Stomach smooth muscle (tissue), 2 donors: ENCODE measurements at regions not wholly inside any gene's neighbourhood (a gene's known extent, or its start where the extent isn't known, plus 50 kb on each side); places are given as distances from the start of the nearest gene placed in this dataset.
"Not testable (repeated sequence)": the region's sequence is repeated elsewhere in the genome, so short reads cannot be mapped to it uniquely, and the experiment has no call there.

Experiments used
- H3K27ac ChIP-seq: one replicate; pipeline ENCODE4 v1.7.0; 2013; ENCODE audit warnings: mild to moderate bottlenecking, low read length, inconsistent platforms
- H3K27me3 ChIP-seq, 2 donors: one replicate each; pipeline ENCODE4 v1.7.0; 2013; ENCODE audit warnings: low read length in 2 of 2; ENCODE audit not compliant: insufficient read depth in 2 of 2, control insufficient read depth in 1 of 2
- H3K36me3 ChIP-seq, 2 donors: one replicate each; pipeline ENCODE4 v1.7.0; 2013; ENCODE audit warnings: low read length in 2 of 2; ENCODE audit not compliant: control insufficient read depth in 2 of 2, insufficient read depth in 2 of 2
- H3K4me1 ChIP-seq: one replicate; pipeline ENCODE4 v1.7.0; 2013; ENCODE audit warnings: low read length; ENCODE audit not compliant: control insufficient read depth, insufficient read depth
- H3K4me3 ChIP-seq, 2 donors: one replicate each; pipeline ENCODE4 v1.7.0; 2013; ENCODE audit warnings: low read length in 2 of 2
- H3K9ac ChIP-seq, 2 donors: one replicate each; pipeline ENCODE4 v1.7.0; 2013; ENCODE audit warnings: low read length in 2 of 2, mild to moderate bottlenecking in 1 of 2
- H3K9me3 ChIP-seq, 2 donors: one replicate each; pipeline ENCODE4 v1.7.0; 2013; ENCODE audit warnings: low read length in 2 of 2; ENCODE audit not compliant: control insufficient read depth in 2 of 2
- donor health status: healthy.
- donor health status: Pancreatic carcinoma.

GRCh38 chr13:87972568-87972967, 301.4 kb downstream of the SLITRK5 start:
- Histone ChIP-seq H3K9ac (no peak overlapping the region), H3K27me3 (no peaks in the 10 kb centered on the region), H3K4me1 (no peaks in the 10 kb centered on the region), H3K27ac (no peak overlapping the region), H3K9me3 (no peaks in the 10 kb centered on the region), H3K36me3 (no peaks in the 10 kb centered on the region), H3K4me3 (no peak overlapping the region)

- Histone ChIP-seq H3K27me3 (no peaks in the 10 kb centered on the region), H3K4me1 (no peaks in the 10 kb centered on the region), H3K9ac (no peak overlapping the region), H3K36me3 (no peaks in the 10 kb centered on the region), H3K4me3 (no peak overlapping the region), H3K9me3 (no peaks in the 10 kb centered on the region), H3K27ac (no peak overlapping the region)
These were observed 303.9 kb downstream of the SLITRK5 start for GRCh38 chr13:87975035-87975434.

GRCh38 chr13:87976650-87977049, 305.5 kb downstream of the SLITRK5 start:
- not testable (repeated sequence) for H3K27ac ChIP-seq, H3K27me3 ChIP-seq, H3K4me1 ChIP-seq, H3K4me3 ChIP-seq, H3K9me3 ChIP-seq, H3K9ac ChIP-seq, H3K36me3 ChIP-seq

DNA sequence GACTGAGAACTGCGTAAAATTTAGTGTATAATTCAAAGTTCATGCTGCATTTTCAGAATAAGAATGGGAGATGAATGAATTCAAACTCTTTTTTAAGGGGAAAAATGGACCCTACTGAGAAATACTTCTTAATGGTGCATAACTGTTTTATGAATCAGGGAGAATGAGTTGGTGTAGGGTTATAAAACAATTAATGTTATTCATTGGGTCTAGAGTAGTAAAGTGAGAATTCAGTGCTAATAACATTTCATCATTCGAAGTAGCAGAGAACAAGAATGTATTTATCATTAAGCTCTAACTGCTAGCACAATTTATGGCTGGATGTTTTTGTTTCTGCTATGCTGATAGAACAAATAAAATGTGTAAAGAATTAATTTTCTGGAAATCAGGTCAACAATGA, 310.2 kb downstream of the SLITRK5 start:
- H3K36me3 ChIP-seq = no peaks in the 10 kb centered on the region
- H3K4me3 ChIP-seq = no peak overlapping the region
- H3K4me1 ChIP-seq = no peaks in the 10 kb centered on the region
- no peak overlapping the region for H3K27ac ChIP-seq
- no peaks in the 10 kb centered on the region for H3K27me3 ChIP-seq
- no peaks in the 10 kb centered on the region for H3K9me3 ChIP-seq
- no peak overlapping the region for H3K9ac ChIP-seq

DNA sequence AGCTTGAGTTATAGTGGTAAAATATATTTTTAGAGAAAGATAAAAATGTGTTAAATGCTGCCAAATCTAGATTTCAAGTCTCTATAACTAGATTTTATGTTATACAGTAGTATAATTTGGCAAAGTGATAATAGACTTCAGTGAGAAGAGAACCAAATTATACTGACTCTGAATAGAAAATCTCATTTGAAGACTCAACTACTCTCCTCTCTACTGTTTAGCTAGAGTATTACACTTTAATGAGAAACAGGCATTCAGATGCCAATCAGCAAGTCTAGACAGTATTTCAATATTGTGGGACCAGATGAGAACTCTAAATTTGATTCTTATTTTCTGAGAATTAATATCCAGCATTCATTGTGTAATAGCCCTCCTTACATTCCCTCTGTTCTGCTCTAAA, 311.2 kb downstream of the SLITRK5 start:
- no peak overlapping the region for H3K4me3 ChIP-seq
- no peaks in the 10 kb centered on the region for H3K27me3 ChIP-seq
- H3K27ac ChIP-seq = no peak overlapping the region
- H3K4me1 ChIP-seq = no peaks in the 10 kb centered on the region
- no peaks in the 10 kb centered on the region for H3K9me3 ChIP-seq
- H3K9ac ChIP-seq = no peak overlapping the region
- H3K36me3 ChIP-seq = no peaks in the 10 kb centered on the region

DNA sequence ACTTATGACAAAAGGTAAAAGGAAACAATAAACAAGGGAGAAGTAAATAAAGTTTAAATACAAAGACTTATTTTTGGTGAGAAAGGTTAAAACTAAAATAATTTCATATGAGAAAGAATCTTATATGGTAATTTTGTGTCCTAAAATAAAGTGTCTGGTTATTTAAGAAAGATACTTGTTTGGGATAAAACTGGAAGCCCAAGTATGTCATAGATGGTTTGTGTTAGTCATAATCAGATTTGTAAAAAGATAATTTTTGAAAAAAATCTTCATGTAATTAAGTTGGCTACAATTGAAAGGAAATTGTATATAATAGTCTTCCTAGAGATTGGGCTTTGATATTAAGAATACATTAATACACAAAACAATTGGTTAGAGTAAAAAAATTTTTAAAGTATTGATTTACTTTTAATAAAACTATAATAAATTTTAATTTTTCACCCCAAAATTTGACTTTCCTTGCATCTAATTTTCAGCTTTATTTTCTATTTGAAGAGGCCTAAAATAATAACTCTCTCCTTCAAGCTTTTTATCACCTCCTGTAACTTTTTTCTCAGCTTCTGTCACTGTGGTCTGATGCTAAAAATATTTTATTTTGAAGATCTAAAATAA, 315.6 kb downstream of the SLITRK5 start:
- Histone ChIP-seq H3K4me3 (no peak overlapping the region), H3K27me3 (no peaks in the 10 kb centered on the region), H3K9ac (no peak overlapping the region), H3K36me3 (no peaks in the 10 kb centered on the region), H3K9me3 (no peaks in the 10 kb centered on the region), H3K27ac (no peak overlapping the region), H3K4me1 (no peaks in the 10 kb centered on the region)

DNA sequence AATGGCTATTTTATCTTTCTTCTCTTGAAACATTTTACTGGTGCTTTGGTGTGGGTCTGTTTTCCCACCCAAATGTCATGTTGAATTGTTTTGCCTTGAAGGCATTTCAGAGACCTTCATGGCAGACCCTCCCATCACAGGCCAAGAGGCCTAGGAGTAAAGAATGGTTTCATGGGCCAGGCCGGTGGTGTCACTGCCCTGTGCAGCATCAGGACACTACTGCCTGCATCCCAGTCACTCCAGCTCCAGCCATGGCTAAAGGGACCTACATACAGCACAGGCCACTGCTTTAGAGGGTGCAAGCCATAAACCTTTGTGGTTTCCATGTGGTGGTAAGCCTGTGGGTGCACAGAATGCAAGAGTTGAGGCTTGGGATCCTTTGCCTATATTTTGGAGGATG, 326.9 kb downstream of the SLITRK5 start:
- no peaks in the 10 kb centered on the region for H3K4me1 ChIP-seq

GRCh38 chr13:87999240-87999700, 328.1 kb downstream of the SLITRK5 start:
- Histone ChIP-seq H3K27me3 (no peaks in the 10 kb centered on the region), H3K4me3 (no peak overlapping the region), H3K4me1 (no peaks in the 10 kb centered on the region), H3K9me3 (no peaks in the 10 kb centered on the region), H3K27ac (no peak overlapping the region), H3K36me3 (no peaks in the 10 kb centered on the region), H3K9ac (no peak overlapping the region)

More for the DNA sequence above, 326.9 kb downstream of the SLITRK5 start:
- H3K9me3 ChIP-seq = no peaks in the 10 kb centered on the region
- no peak overlapping the region for H3K4me3 ChIP-seq
- H3K9ac ChIP-seq = no peak overlapping the region
- no peaks in the 10 kb centered on the region for H3K36me3 ChIP-seq
- H3K27ac ChIP-seq = no peak overlapping the region
- no peaks in the 10 kb centered on the region for H3K27me3 ChIP-seq

- Histone ChIP-seq H3K36me3 (no peaks in the 10 kb centered on the region), H3K27ac (no peak overlapping the region), H3K9me3 (no peaks in the 10 kb centered on the region), H3K27me3 (no peaks in the 10 kb centered on the region), H3K4me3 (no peak overlapping the region), H3K4me1 (no peaks in the 10 kb centered on the region), H3K9ac (no peak overlapping the region)
These were observed 328.6 kb downstream of the SLITRK5 start for GRCh38 chr13:87999788-88000187.

- Histone ChIP-seq H3K27me3 (no peaks in the 10 kb centered on the region), H3K4me1 (no peaks in the 10 kb centered on the region), H3K9me3 (no peaks in the 10 kb centered on the region), H3K36me3 (no peaks in the 10 kb centered on the region), H3K9ac (no peak overlapping the region), H3K4me3 (no peak overlapping the region), H3K27ac (no peak overlapping the region)
These were observed 329.1 kb downstream of the SLITRK5 start for GRCh38 chr13:88000239-88000638.

- no peak overlapping the region for H3K4me3 ChIP-seq
- H3K9me3 ChIP-seq = no peaks in the 10 kb centered on the region
- H3K36me3 ChIP-seq = no peaks in the 10 kb centered on the region
- H3K27ac ChIP-seq = no peak overlapping the region
- H3K9ac ChIP-seq = no peak overlapping the region
- H3K27me3 ChIP-seq = no peaks in the 10 kb centered on the region
- H3K4me1 ChIP-seq = no peaks in the 10 kb centered on the region
These were observed 329.6 kb downstream of the SLITRK5 start for GRCh38 chr13:88000787-88001186.
